ENCODE measurements at regions not wholly inside any gene's neighbourhood (a gene's known extent, or its start where the extent isn't known, plus 50 kb on each side); places are given as distances from the start of the nearest gene placed in this dataset.

- Histone ChIP-seq H3K27ac (ENCODE audit: low read depth in 1 of 2, low read length in 1 of 2) (no peak overlapping the region), H3K27me3 (ENCODE audit: control insufficient read depth in 2 of 2, insufficient read depth in 1 of 2, low read length in 1 of 2) (no peaks in the 10 kb centered on the region), H3K4me1 (ENCODE audit: control insufficient read depth in 2 of 2, insufficient read depth in 2 of 2, low read length in 2 of 2) (no peaks in the 10 kb centered on the region), H3K36me3 (ENCODE audit: control insufficient read depth in 2 of 2, insufficient read depth in 2 of 2, low read length in 1 of 2) (no peaks in the 10 kb centered on the region), H3K9me3 (ENCODE audit: control insufficient read depth in 2 of 2, insufficient read depth in 1 of 2, low read length in 1 of 2) (no peaks in the 10 kb centered on the region), H3K4me3 (ENCODE audit: low read length in 2 of 2) (no peak overlapping the region)
- WGBS = 86% methylated on average over 2 of the region's 2 CpGs
- no peak for DNase-seq (ENCODE audit: low read depth in 6 of 9, low spot score in 9 of 9)
Observed at GRCh38 chr10:64619102-64619501, 1097.9 kb downstream of the REEP3 start.

- no peak overlapping the region for H3K4me3 ChIP-seq (ENCODE audit: low read length in 2 of 2)
- H3K27ac ChIP-seq (ENCODE audit: low read depth in 1 of 2, low read length in 1 of 2) = no peak overlapping the region
- H3K4me1 ChIP-seq (ENCODE audit: control insufficient read depth in 2 of 2, insufficient read depth in 2 of 2, low read length in 2 of 2) = no peaks in the 10 kb centered on the region
- no peaks in the 10 kb centered on the region for H3K9me3 ChIP-seq (ENCODE audit: control insufficient read depth in 2 of 2, insufficient read depth in 1 of 2, low read length in 1 of 2)
- no peaks in the 10 kb centered on the region for H3K36me3 ChIP-seq (ENCODE audit: control insufficient read depth in 2 of 2, insufficient read depth in 2 of 2, low read length in 1 of 2)
- DNase-seq (ENCODE audit: low read depth in 6 of 9, low spot score in 9 of 9) = no peak
- 100% methylated on average over 1 of the region's 1 CpG for WGBS
- no peaks in the 10 kb centered on the region for H3K27me3 ChIP-seq (ENCODE audit: control insufficient read depth in 2 of 2, insufficient read depth in 1 of 2, low read length in 1 of 2)
Observed at GRCh38 chr10:64626924-64627323, 1105.7 kb downstream of the REEP3 start.

DNA sequence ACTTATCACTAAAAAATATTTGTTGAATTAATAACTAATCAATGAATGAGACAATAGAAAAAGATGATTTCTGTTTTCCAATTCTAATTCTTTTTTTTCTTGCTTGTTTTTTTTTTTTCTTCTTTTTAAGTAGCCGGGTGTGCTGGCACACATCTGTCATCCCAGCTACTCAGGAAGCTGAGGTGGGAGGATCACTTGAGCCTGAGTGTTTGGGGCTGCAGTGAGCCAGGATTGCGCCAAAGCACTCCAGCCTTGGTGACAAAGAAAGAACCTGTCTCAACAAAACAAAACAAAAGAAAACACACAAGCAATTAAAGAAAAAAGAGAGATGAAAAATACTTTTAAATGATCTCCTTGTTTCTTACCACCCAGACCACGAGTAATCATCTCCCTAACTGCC is 1109.3 kb downstream of the REEP3 start:
- DNase-seq (ENCODE audit: low read depth in 6 of 9, low spot score in 9 of 9) = no peak
- WGBS = 58% methylated on average over 3 of the region's 3 CpGs

DNA sequence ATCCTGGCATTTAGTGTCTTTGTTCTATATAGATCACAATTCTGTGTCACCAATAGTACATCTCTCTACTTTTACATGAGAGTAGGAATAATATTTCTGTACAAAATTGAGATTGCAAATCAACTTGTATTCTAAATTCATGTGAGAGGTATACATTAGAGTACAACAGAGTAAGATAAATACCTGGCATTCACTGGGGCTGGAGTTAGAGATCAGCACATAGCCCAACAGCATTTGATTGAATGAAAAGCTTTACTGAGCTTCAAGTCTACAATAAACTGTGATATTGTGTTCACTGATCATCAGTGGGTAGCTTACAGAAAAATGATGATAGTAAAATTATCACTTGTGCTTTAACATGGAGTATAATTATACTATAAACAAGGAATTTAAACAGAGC is 1114.7 kb downstream of the REEP3 start:
- DNase-seq (ENCODE audit: low read depth in 6 of 9, low spot score in 9 of 9) = no peak
- H3K4me1 ChIP-seq (ENCODE audit: control insufficient read depth in 2 of 2, insufficient read depth in 2 of 2, low read length in 2 of 2) = no peaks in the 10 kb centered on the region
- no peaks in the 10 kb centered on the region for H3K27me3 ChIP-seq (ENCODE audit: control insufficient read depth in 2 of 2, insufficient read depth in 1 of 2, low read length in 1 of 2)
- H3K36me3 ChIP-seq (ENCODE audit: control insufficient read depth in 2 of 2, insufficient read depth in 2 of 2, low read length in 1 of 2) = no peaks in the 10 kb centered on the region
- no peaks in the 10 kb centered on the region for H3K9me3 ChIP-seq (ENCODE audit: control insufficient read depth in 2 of 2, insufficient read depth in 1 of 2, low read length in 1 of 2)
- H3K4me3 ChIP-seq (ENCODE audit: low read length in 2 of 2) = no peak overlapping the region
- H3K27ac ChIP-seq (ENCODE audit: low read depth in 1 of 2, low read length in 1 of 2) = no peak overlapping the region

More for the DNA sequence above, 1109.3 kb downstream of the REEP3 start:
- H3K4me3 ChIP-seq (ENCODE audit: low read length in 2 of 2) = no peak overlapping the region
- no peak overlapping the region for H3K27ac ChIP-seq (ENCODE audit: low read depth in 1 of 2, low read length in 1 of 2)
- no peaks in the 10 kb centered on the region for H3K4me1 ChIP-seq (ENCODE audit: control insufficient read depth in 2 of 2, insufficient read depth in 2 of 2, low read length in 2 of 2)
- no peaks in the 10 kb centered on the region for H3K9me3 ChIP-seq (ENCODE audit: control insufficient read depth in 2 of 2, insufficient read depth in 1 of 2, low read length in 1 of 2)
- H3K36me3 ChIP-seq (ENCODE audit: control insufficient read depth in 2 of 2, insufficient read depth in 2 of 2, low read length in 1 of 2) = no peaks in the 10 kb centered on the region
- H3K27me3 ChIP-seq (ENCODE audit: control insufficient read depth in 2 of 2, insufficient read depth in 1 of 2, low read length in 1 of 2) = no peaks in the 10 kb centered on the region

DNA sequence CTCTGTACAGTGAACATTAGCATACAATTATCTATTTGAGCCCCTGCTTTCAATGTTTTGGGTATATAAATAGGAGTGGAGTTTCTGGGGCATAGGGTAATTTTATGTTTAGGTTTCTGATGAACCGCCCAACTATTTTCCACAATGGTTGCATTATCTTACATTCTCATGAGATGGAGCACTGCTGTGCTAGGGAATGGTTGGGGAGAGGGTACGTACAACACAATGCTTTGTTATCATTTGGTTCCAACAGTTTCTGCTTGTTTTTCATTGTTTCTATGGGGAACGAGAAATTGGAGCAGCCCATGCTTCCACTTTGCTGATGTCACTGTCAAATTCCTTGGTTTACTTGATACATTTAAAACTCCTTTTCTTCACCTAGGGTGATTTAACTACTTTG is 1115.3 kb downstream of the REEP3 start:
- no peak overlapping the region for H3K4me3 ChIP-seq (ENCODE audit: low read length in 2 of 2)
- H3K27me3 ChIP-seq (ENCODE audit: control insufficient read depth in 2 of 2, insufficient read depth in 1 of 2, low read length in 1 of 2) = no peaks in the 10 kb centered on the region
- H3K27ac ChIP-seq (ENCODE audit: low read depth in 1 of 2, low read length in 1 of 2) = no peak overlapping the region
- no peaks in the 10 kb centered on the region for H3K4me1 ChIP-seq (ENCODE audit: control insufficient read depth in 2 of 2, insufficient read depth in 2 of 2, low read length in 2 of 2)
- no peak for DNase-seq (ENCODE audit: low read depth in 6 of 9, low spot score in 9 of 9)
- WGBS = 91% methylated on average over 3 of the region's 3 CpGs
- H3K9me3 ChIP-seq (ENCODE audit: control insufficient read depth in 2 of 2, insufficient read depth in 1 of 2, low read length in 1 of 2) = no peaks in the 10 kb centered on the region
- no peaks in the 10 kb centered on the region for H3K36me3 ChIP-seq (ENCODE audit: control insufficient read depth in 2 of 2, insufficient read depth in 2 of 2, low read length in 1 of 2)

GRCh38 chr10:64637939-64638338 is 1116.7 kb downstream of the REEP3 start:
- Histone ChIP-seq H3K9me3 (ENCODE audit: control insufficient read depth in 2 of 2, insufficient read depth in 1 of 2, low read length in 1 of 2) (no peaks in the 10 kb centered on the region), H3K4me1 (ENCODE audit: control insufficient read depth in 2 of 2, insufficient read depth in 2 of 2, low read length in 2 of 2) (no peaks in the 10 kb centered on the region), H3K4me3 (ENCODE audit: low read length in 2 of 2) (no peak overlapping the region), H3K36me3 (ENCODE audit: control insufficient read depth in 2 of 2, insufficient read depth in 2 of 2, low read length in 1 of 2) (no peaks in the 10 kb centered on the region), H3K27ac (ENCODE audit: low read depth in 1 of 2, low read length in 1 of 2) (no peak overlapping the region), H3K27me3 (ENCODE audit: control insufficient read depth in 2 of 2, insufficient read depth in 1 of 2, low read length in 1 of 2) (no peaks in the 10 kb centered on the region)
- DNase-seq (ENCODE audit: low read depth in 6 of 9, low spot score in 9 of 9) = no peak
- 91% methylated on average over 1 of the region's 1 CpG for WGBS

- no peaks in the 10 kb centered on the region for H3K36me3 ChIP-seq (ENCODE audit: control insufficient read depth in 2 of 2, insufficient read depth in 2 of 2, low read length in 1 of 2)
- DNase-seq (ENCODE audit: low read depth in 6 of 9, low spot score in 9 of 9) = no peak
- no peak overlapping the region for H3K4me3 ChIP-seq (ENCODE audit: low read length in 2 of 2)
- H3K27ac ChIP-seq (ENCODE audit: low read depth in 1 of 2, low read length in 1 of 2) = no peak overlapping the region
- WGBS = 22% methylated on average over 3 of the region's 3 CpGs
- H3K27me3 ChIP-seq (ENCODE audit: control insufficient read depth in 2 of 2, insufficient read depth in 1 of 2, low read length in 1 of 2) = no peaks in the 10 kb centered on the region
- H3K9me3 ChIP-seq (ENCODE audit: control insufficient read depth in 2 of 2, insufficient read depth in 1 of 2, low read length in 1 of 2) = no peaks in the 10 kb centered on the region
- H3K4me1 ChIP-seq (ENCODE audit: control insufficient read depth in 2 of 2, insufficient read depth in 2 of 2, low read length in 2 of 2) = no peaks in the 10 kb centered on the region
Observed at GRCh38 chr10:64648915-64649314, 1127.7 kb downstream of the REEP3 start.

- WGBS = 70% methylated on average over 2 of the region's 2 CpGs
- no peak for DNase-seq (ENCODE audit: low read depth in 6 of 9, low spot score in 9 of 9)
- no peak overlapping the region for H3K27ac ChIP-seq (ENCODE audit: low read depth in 1 of 2, low read length in 1 of 2)
- H3K36me3 ChIP-seq (ENCODE audit: control insufficient read depth in 2 of 2, insufficient read depth in 2 of 2, low read length in 1 of 2) = no peaks in the 10 kb centered on the region
- H3K9me3 ChIP-seq (ENCODE audit: control insufficient read depth in 2 of 2, insufficient read depth in 1 of 2, low read length in 1 of 2) = no peaks in the 10 kb centered on the region
- H3K4me3 ChIP-seq (ENCODE audit: low read length in 2 of 2) = no peak overlapping the region
- H3K4me1 ChIP-seq (ENCODE audit: control insufficient read depth in 2 of 2, insufficient read depth in 2 of 2, low read length in 2 of 2) = no peaks in the 10 kb centered on the region
- no peaks in the 10 kb centered on the region for H3K27me3 ChIP-seq (ENCODE audit: control insufficient read depth in 2 of 2, insufficient read depth in 1 of 2, low read length in 1 of 2)
Observed at GRCh38 chr10:64658528-64658927, 1137.3 kb downstream of the REEP3 start.

- no peak overlapping the region for H3K27ac ChIP-seq (ENCODE audit: low read depth in 1 of 2, low read length in 1 of 2)
- WGBS = 93% methylated on average over 1 of the region's 1 CpG
- H3K9me3 ChIP-seq (ENCODE audit: control insufficient read depth in 2 of 2, insufficient read depth in 1 of 2, low read length in 1 of 2) = no peaks in the 10 kb centered on the region
- no peak overlapping the region for H3K4me3 ChIP-seq (ENCODE audit: low read length in 2 of 2)
- DNase-seq (ENCODE audit: low read depth in 6 of 9, low spot score in 9 of 9) = no peak
- no peaks in the 10 kb centered on the region for H3K36me3 ChIP-seq (ENCODE audit: control insufficient read depth in 2 of 2, insufficient read depth in 2 of 2, low read length in 1 of 2)
- H3K27me3 ChIP-seq (ENCODE audit: control insufficient read depth in 2 of 2, insufficient read depth in 1 of 2, low read length in 1 of 2) = no peaks in the 10 kb centered on the region
- no peaks in the 10 kb centered on the region for H3K4me1 ChIP-seq (ENCODE audit: control insufficient read depth in 2 of 2, insufficient read depth in 2 of 2, low read length in 2 of 2)
Observed at GRCh38 chr10:64659311-64659710, 1138.1 kb downstream of the REEP3 start.

DNA sequence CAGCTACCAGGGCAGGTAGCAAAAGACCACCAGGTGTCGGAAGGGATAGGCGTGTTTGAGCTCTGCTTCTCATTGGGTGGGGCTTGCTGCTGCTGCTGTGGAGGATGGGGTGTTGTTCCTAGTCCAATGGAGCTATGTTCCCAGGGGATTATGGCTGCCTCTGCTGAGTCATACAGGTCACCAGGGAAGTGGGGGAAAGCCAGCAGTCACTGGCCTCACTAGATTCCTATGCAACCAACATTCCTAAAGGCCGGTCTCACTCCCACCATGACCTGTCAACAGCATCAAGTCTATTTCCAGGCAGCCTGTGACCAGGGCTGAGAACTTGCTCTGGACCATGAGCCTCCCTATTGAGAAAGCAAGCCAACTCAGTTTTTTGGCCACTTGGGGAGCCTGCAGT is 1160.8 kb downstream of the REEP3 start:
- H3K9me3 ChIP-seq (ENCODE audit: control insufficient read depth in 2 of 2, insufficient read depth in 1 of 2, low read length in 1 of 2) = peaks cover 0 to 8% of the 10 kb centered on the region in 2 donors
- no peaks in the 10 kb centered on the region for H3K27me3 ChIP-seq (ENCODE audit: control insufficient read depth in 2 of 2, insufficient read depth in 1 of 2, low read length in 1 of 2)
- WGBS = 97% methylated on average over 3 of the region's 3 CpGs

More for the DNA sequence above, 1160.8 kb downstream of the REEP3 start:
- no peak for DNase-seq (ENCODE audit: low read depth in 6 of 9, low spot score in 9 of 9)
- no peaks in the 10 kb centered on the region for H3K36me3 ChIP-seq (ENCODE audit: control insufficient read depth in 2 of 2, insufficient read depth in 2 of 2, low read length in 1 of 2)
- H3K4me3 ChIP-seq (ENCODE audit: low read length in 2 of 2) = no peak overlapping the region
- no peak overlapping the region for H3K27ac ChIP-seq (ENCODE audit: low read depth in 1 of 2, low read length in 1 of 2)
- no peaks in the 10 kb centered on the region for H3K4me1 ChIP-seq (ENCODE audit: control insufficient read depth in 2 of 2, insufficient read depth in 2 of 2, low read length in 2 of 2)

All from thymus (tissue), 11 donors.